ENCODE measurements at regions not wholly inside any gene's neighbourhood (a gene's known extent, or its start where the extent isn't known, plus 50 kb on each side); places are given as distances from the start of the nearest gene placed in this dataset.

DNA sequence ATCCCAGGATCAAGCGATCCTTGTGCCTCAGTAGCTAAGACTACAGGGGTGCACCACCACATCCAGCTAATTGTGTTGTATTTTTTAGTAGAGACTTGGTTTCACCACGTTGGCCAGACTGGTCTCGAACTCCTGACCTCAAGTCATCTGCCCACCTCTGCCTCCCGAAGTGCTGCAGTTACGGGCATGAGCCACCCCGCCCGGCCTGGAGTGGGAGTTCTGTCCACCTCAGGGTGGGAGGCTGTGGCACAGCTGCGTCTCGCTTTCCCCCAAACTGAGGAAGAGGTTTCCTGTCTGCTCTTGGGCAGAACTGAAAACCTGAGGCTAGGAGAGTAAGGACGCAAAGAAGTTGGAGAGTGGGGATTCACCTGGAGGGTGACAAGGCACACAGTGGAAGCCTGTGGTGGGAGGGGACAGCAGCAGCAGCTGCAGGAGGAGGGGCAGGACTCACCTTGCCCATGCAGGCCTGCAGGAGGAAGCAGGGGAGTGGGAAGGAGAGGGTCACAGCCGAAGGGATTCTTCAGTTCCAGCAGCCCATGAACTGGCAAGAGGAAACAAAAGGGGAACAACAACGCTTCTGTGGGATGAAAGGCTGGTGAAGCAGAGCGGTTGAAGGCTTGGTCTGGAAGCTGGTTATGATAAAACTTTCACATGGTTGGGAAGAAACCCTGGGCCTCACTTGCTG lies 181.4 kb downstream of the GAS1 start (continued):
- TF ChIP-seq PCBP2 (optimal IDR thresholded peaks at IDR 0.05; ENCODE audit: low read depth, low read length, poor library complexity, severe bottlenecking) (no peak), ZNF598 (CRISPR knock-in tag; IDR thresholded peaks at IDR 0.05; ENCODE audit: borderline replicate concordance) (no peak), NR3C1 (CRISPR knock-in tag; IDR thresholded peaks at IDR 0.05) (no peak), AKAP8 (CRISPR knock-in tag; IDR thresholded peaks at IDR 0.05) (no peak)
- TF ChIP-seq, protein P1, sequence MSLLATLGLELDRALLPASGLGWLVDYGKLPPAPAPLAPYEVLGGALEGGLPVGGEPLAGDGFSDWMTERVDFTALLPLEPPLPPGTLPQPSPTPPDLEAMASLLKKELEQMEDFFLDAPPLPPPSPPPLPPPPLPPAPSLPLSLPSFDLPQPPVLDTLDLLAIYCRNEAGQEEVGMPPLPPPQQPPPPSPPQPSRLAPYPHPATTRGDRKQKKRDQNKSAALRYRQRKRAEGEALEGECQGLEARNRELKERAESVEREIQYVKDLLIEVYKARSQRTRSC (CRISPR knock-in tag; IDR thresholded peaks at IDR 0.05; ENCODE audit: low read depth): no peak

DNA sequence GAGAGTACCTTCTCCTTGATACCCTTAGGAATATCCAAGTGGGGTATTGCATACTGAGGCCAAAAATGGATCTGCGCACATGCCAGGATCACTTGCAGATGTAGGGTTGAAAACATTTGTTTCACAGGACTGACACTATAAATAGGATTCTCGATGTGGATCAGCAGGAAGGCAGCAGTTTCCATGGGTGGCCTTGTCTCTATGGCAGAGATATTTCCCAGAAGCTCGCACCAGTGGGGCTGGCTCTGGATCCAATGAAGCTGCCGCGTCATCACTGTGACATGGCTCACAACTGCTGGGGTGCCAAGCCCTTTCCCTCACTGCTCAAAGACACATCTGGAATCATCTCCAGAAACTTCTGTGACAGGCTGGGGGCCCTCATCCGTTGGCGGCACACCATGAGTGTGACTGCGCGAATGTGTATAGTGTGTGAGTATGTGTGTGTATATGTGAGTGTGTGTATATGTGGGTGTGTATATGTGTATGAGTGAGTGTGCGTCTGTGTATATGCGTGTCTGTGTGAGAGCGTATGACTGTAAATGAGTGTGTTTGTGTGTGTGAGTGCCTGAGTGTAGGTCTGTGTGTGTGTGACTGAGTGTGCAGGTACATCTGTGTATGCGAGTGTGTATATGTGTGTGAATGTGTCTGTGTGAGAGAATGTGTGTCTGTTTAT lies 182.5 kb downstream of the GAS1 start:
- H3K79me2 ChIP-seq (ENCODE audit: insufficient read depth, low read length): no peaks in the 10 kb centered on the region
- no peak overlapping the region for H3K9ac ChIP-seq (ENCODE audit: insufficient read depth, low read depth, low read length)
- no peak overlapping the region for H3K4me2 ChIP-seq (ENCODE audit: low read depth, low read length)
- DNase-seq (ENCODE audit: low spot score) (no peak), ATAC-seq (no peak), FAIRE-seq (no peak)
- intact Hi-C loops (cut with micrococcal nuclease; ENCODE audit: unreplicated experiment): no loop called here
- POLR2A ChIA-PET: no interaction called here
- CTCF ChIA-PET (ENCODE audit: low intra/inter-chr PET ratio, low total read pairs): no interaction called here
- 75% methylated on average over 10 of the region's 13 CpGs for WGBS (ENCODE audit: low lambda C conversion rate)
- peaks cover 0 to 1% of the 10 kb centered on the region in 2 experiments; a peak in 1 of 5 replicates for H3K27me3 ChIP-seq (ENCODE audit: control insufficient read depth in 1 of 2, insufficient read depth in 2 of 2, low read length in 2 of 2)
- H3K36me3 ChIP-seq (replicated peaks in 1 of 2; ENCODE audit: control insufficient read depth in 1 of 2, insufficient read depth in 2 of 2, low read length in 2 of 2): no peaks in the 10 kb centered on the region
- in situ Hi-C loops (cut with HindIII; ENCODE audit: extremely low pct_ligation_motif_present, low pct_unique_long_range_greater_than_20kb): no loop called here
- no peak overlapping the region for H3K27ac ChIP-seq (ENCODE audit: extremely low read length, insufficient read depth, low read length)
- 0 out of 2 replicates have a peak, but pooled peaks have one; percentile 43 for TF ChIP-seq CREB1 (IDR thresholded peaks at IDR 0.05)
- TF ChIP-seq CREB1 (CRISPR knock-in tag; IDR thresholded peaks at IDR 0.05): no peak
- TF ChIP-seq, protein P2, sequence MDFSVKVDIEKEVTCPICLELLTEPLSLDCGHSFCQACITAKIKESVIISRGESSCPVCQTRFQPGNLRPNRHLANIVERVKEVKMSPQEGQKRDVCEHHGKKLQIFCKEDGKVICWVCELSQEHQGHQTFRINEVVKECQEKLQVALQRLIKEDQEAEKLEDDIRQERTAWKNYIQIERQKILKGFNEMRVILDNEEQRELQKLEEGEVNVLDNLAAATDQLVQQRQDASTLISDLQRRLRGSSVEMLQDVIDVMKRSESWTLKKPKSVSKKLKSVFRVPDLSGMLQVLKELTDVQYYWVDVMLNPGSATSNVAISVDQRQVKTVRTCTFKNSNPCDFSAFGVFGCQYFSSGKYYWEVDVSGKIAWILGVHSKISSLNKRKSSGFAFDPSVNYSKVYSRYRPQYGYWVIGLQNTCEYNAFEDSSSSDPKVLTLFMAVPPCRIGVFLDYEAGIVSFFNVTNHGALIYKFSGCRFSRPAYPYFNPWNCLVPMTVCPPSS (IDR thresholded peaks at IDR 0.05): 0 out of 2 replicates have a peak, but pooled peaks have one; percentile 37
- TF ChIP-seq PITX1 (CRISPR knock-in tag; IDR thresholded peaks at IDR 0.05): no peak
- no peaks in the 10 kb centered on the region for H3K4me1 ChIP-seq (ENCODE audit: insufficient read depth, low read length)
- BruUV-seq (replicated peaks): no TSS peak
- H3K9me3 ChIP-seq (ENCODE audit: low read length): no peaks in the 10 kb centered on the region
- no peak overlapping the region for H3K4me3 ChIP-seq (replicated peaks in 1 of 3; ENCODE audit: insufficient read depth in 1 of 3, low read depth in 2 of 3, low read length in 3 of 3)
- no peaks in the 10 kb centered on the region for H4K20me1 ChIP-seq (ENCODE audit: insufficient read depth, low read length)
- no peak overlapping the region for H2AFZ ChIP-seq (ENCODE audit: low read length)

Measured in HepG2 (cell line).